K562 (cell line): ENCODE measurements at regions not wholly inside any gene's neighbourhood (a gene's known extent, or its start where the extent isn't known, plus 50 kb on each side); places are given as distances from the start of the nearest gene placed in this dataset.
A peak's percentile ranks its signal among the peaks of the same experiment; 100 is the strongest.

ENCODE experiments used
- ATAC-seq: fragments of 200-7000 bp; cut with Tn5 transposase; 3 replicates; pipeline ENCODE4 v1.9.1; 2020; ENCODE audit warnings: moderate library complexity
- BruUV-seq: library from RNA; stranded (reverse); fragments of 400-500 nt; replicated peaks from 2 replicates; lab custom pipeline; 2021; lab: Mats Ljungman, UMichigan
- CTCF ChIA-PET: fragments of 300-600 bp; formaldehyde crosslinking; extraction: SDS; loops from one replicate; lab custom pipeline; 2021; ENCODE audit warnings: low intra/inter-chr PET ratio; lab: Yijun Ruan, JAX
- POLR2A ChIA-PET: fragments of 300-600, 350-650 bp; sonication (Branson Sonifier 250); formaldehyde crosslinking; extraction: SDS; loops from one replicate; lab custom pipeline; 2021; ENCODE audit warnings: antibody characterized with exemption, inconsistent platforms; lab: Yijun Ruan, JAX
- DNase-seq, 4 experiments: peaks; one replicate each; pipeline versions ENCODE4 v3.0.0 to v3.0.0-alpha.2; 2011 to 2018; ENCODE audit warnings: low spot score in 3 of 4, mixed read lengths in 3 of 4; ENCODE audit errors: extremely low read depth in 1 of 4
- FAIRE-seq: peaks from 2 replicates; lab custom pipeline; 2011; peaks lifted over from hg19 to GRCh38; lab: Jason Lieb, UNC
- H2AFZ ChIP-seq: 2 replicates; pipeline ENCODE4 v1.6.0; 2011; ENCODE audit warnings: low read depth, low read length, control low read depth, inconsistent platforms
- H3K27ac ChIP-seq: fragments of 200-600 bp; 3 replicates; pipeline ENCODE4 v1.8.0; 2011; ENCODE audit warnings: low read depth, mild to moderate bottlenecking, control low read depth, inconsistent platforms, low read length, moderate library complexity, mixed read lengths; ENCODE audit errors: extremely low read depth
- H3K27me3 ChIP-seq, 2 experiments: fragments of 300-600 bp in 1 of 2; 2 replicates in 1 of 2; 3 replicates in 1 of 2; pipeline versions ENCODE4 v1.6.0 to v1.8.0; 2011; ENCODE audit warnings: inconsistent platforms in 2 of 2, low read length in 2 of 2, mild to moderate bottlenecking in 1 of 2, mixed read lengths in 1 of 2, moderate library complexity in 1 of 2; ENCODE audit not compliant: control insufficient read depth in 2 of 2, insufficient read depth in 2 of 2
- H3K36me3 ChIP-seq: fragments of 300-600 bp; 3 replicates; pipeline ENCODE4 v1.8.0; 2011; ENCODE audit warnings: mild to moderate bottlenecking, low read length, inconsistent platforms; ENCODE audit not compliant: control insufficient read depth, insufficient read depth
- H3K4me1 ChIP-seq, 2 experiments: fragments of 200-600 bp in 1 of 2; replicated peaks in 1 of 2; 2 replicates in 1 of 2; 3 replicates in 1 of 2; pipeline versions ENCODE4 v1.5.1 to v1.8.0; 2011; ENCODE audit warnings: inconsistent platforms in 2 of 2, low read length in 2 of 2, mild to moderate bottlenecking in 1 of 2, mixed read lengths in 1 of 2, moderate library complexity in 1 of 2; ENCODE audit not compliant: control insufficient read depth in 2 of 2, insufficient read depth in 2 of 2
- H3K4me2 ChIP-seq: 2 replicates; pipeline ENCODE4 v1.6.1; 2011; ENCODE audit warnings: low read length, control low read depth, inconsistent platforms, mixed read lengths; ENCODE audit not compliant: insufficient read depth
- H3K4me3 ChIP-seq: fragments of 200-600 bp; sonication (generic), shearing (Covaris generic); 2 replicates; pipeline ENCODE4 v1.5.1; 2016; ENCODE audit warnings: control low read depth, inconsistent platforms
- H3K79me2 ChIP-seq: fragments of 200-600 bp; 3 replicates; pipeline ENCODE4 v1.8.0; 2011; ENCODE audit warnings: low read length, inconsistent platforms; ENCODE audit not compliant: control insufficient read depth, insufficient read depth
- H3K9ac ChIP-seq, 2 experiments: 2 replicates each; pipeline versions ENCODE4 v1.6.0 to v1.6.1; 2011; ENCODE audit warnings: low read depth in 2 of 2, low read length in 2 of 2, control low read depth in 1 of 2, inconsistent platforms in 1 of 2, mild to moderate bottlenecking in 1 of 2, mixed read lengths in 1 of 2; ENCODE audit not compliant: insufficient read depth in 1 of 2
- H3K9me1 ChIP-seq: one replicate; pipeline ENCODE4 v1.6.0; 2011; ENCODE audit warnings: inconsistent platforms, mild to moderate bottlenecking, low read length, moderate library complexity; ENCODE audit not compliant: control insufficient read depth, insufficient read depth
- H3K9me3 ChIP-seq: replicated peaks from 2 replicates; pipeline ENCODE4 v1.5.1; 2011; ENCODE audit warnings: low read depth, low read length, inconsistent platforms; ENCODE audit not compliant: control insufficient read depth, insufficient read depth
- H4K20me1 ChIP-seq: replicated peaks from 2 replicates; pipeline ENCODE4 v1.6.1; 2011; ENCODE audit warnings: low read length, inconsistent platforms, mixed read lengths; ENCODE audit not compliant: control insufficient read depth, insufficient read depth
- CXXC5 ChIP-seq: fragments of 250-450 bp; sonication (Bioruptor Pico); IDR thresholded peaks from 2 replicates; pipeline ENCODE4 v1.8.0; 2022; ENCODE audit warnings: inconsistent platforms, mild to moderate bottlenecking, moderate library complexity
- ELF4 ChIP-seq: fragments of 450-650 bp; formaldehyde crosslinking; IDR thresholded peaks from 2 replicates; pipeline ENCODE4 v1.4.0; 2022; ENCODE audit warnings: missing genetic modification characterization
- ERF ChIP-seq: fragments of 450-650 bp; formaldehyde crosslinking; IDR thresholded peaks from 2 replicates; pipeline ENCODE4 v1.4.0; 2020; ENCODE audit warnings: mild to moderate bottlenecking, mixed read lengths
- FOSL1 ChIP-seq: fragments of 200-800 bp; sonication (Bioruptor generic); conservative IDR thresholded peaks from 2 replicates; pipeline ENCODE4 v1.6.1; 2016; ENCODE audit warnings: missing genetic modification characterization, missing compliant biosample characterization
- NFYB ChIP-seq: IDR thresholded peaks from 2 replicates; pipeline ENCODE4 v1.6.1; 2011; ENCODE audit warnings: mild to moderate bottlenecking, moderate library complexity; ENCODE audit not compliant: insufficient read length; ENCODE audit errors: extremely low read depth
- ZBTB11 ChIP-seq, 3 experiments: fragments of 200-800 bp in 1 of 3; fragments of 250-450 bp in 1 of 3; fragments of 450-650 bp in 1 of 3; sonication (Bioruptor Pico) in 1 of 3; sonication (Bioruptor generic) in 1 of 3; formaldehyde crosslinking in 1 of 3; IDR thresholded peaks; 2 replicates each; pipeline versions ENCODE4 v1.6.1 to v1.8.0; 2016 to 2022; ENCODE audit warnings: mild to moderate bottlenecking in 2 of 3, missing genetic modification characterization in 2 of 3, missing compliant biosample characterization in 1 of 3, moderate library complexity in 1 of 3
- WGBS: fragments of 100-300 bp; shearing (Covaris generic); methylation state at CpG from one replicate; pipeline ENCODE4 v1.1.6; 2016; ENCODE audit warnings: low coverage, mixed read lengths; ENCODE audit not compliant: insufficient coverage; ENCODE audit errors: missing lambda C conversion rate; 5-methylcytosine and 5-hydroxymethylcytosine counted together
- in situ Hi-C: fragments of 300-500 bp; cut with MboI; formaldehyde crosslinking; loops from 4 replicates; pipeline ENCODE4 v1.15.0; 2018; ENCODE audit warnings: inconsistent platforms, mixed read lengths
- intact Hi-C: fragments of 100-400 bp; cut with micrococcal nuclease; formaldehyde crosslinking; loops from 2 replicates; pipeline ENCODE4 v1.14.2; 2022
- TF ChIP-seq, protein P1 (sequence below): fragments of 450-650 bp; IDR thresholded peaks from 2 replicates; pipeline ENCODE4 v1.7.0; 2016; ENCODE audit warnings: borderline replicate concordance

- ChIA-PET CTCF (no interaction called here), POLR2A (no interaction called here)
- H3K36me3 ChIP-seq = no peaks in the 10 kb centered on the region
- DNase-seq (no peak), FAIRE-seq (no peak), ATAC-seq (no peak)
- H3K4me3 ChIP-seq = no peak overlapping the region
- TF ChIP-seq CXXC5 (no peak), FOSL1 (tag) (peak; percentile 56; the same call in 1 of the 2 replicates)
- TF ChIP-seq, protein P1, sequence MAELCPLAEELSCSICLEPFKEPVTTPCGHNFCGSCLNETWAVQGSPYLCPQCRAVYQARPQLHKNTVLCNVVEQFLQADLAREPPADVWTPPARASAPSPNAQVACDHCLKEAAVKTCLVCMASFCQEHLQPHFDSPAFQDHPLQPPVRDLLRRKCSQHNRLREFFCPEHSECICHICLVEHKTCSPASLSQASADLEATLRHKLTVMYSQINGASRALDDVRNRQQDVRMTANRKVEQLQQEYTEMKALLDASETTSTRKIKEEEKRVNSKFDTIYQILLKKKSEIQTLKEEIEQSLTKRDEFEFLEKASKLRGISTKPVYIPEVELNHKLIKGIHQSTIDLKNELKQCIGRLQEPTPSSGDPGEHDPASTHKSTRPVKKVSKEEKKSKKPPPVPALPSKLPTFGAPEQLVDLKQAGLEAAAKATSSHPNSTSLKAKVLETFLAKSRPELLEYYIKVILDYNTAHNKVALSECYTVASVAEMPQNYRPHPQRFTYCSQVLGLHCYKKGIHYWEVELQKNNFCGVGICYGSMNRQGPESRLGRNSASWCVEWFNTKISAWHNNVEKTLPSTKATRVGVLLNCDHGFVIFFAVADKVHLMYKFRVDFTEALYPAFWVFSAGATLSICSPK = no peak
- H3K79me2 ChIP-seq = no peaks in the 10 kb centered on the region
- BruUV-seq = no TSS peak
- no peaks in the 10 kb centered on the region for H4K20me1 ChIP-seq
- in situ Hi-C loops = no loop called here
- H3K9ac ChIP-seq = no peak overlapping the region
- no peaks in the 10 kb centered on the region for H3K4me1 ChIP-seq
- no peaks in the 10 kb centered on the region for H3K27me3 ChIP-seq
- no peaks in the 10 kb centered on the region for H3K9me3 ChIP-seq
- WGBS = 7% methylated on average over 1 of the region's 1 CpG
- intact Hi-C loops = no loop called here
- no peak overlapping the region for H2AFZ ChIP-seq
- no peak overlapping the region for H3K27ac ChIP-seq
- H3K4me2 ChIP-seq = no peak overlapping the region
- H3K9me1 ChIP-seq = no peaks in the 10 kb centered on the region
Observed at GRCh38 chr4:158094413-158095134, 78.3 kb downstream of the GASK1B start.

- H3K36me3 ChIP-seq = no peaks in the 10 kb centered on the region
- H3K4me3 ChIP-seq = no peak overlapping the region
- FAIRE-seq (no peak), DNase-seq (no peak), ATAC-seq (no peak)
- no peaks in the 10 kb centered on the region for H4K20me1 ChIP-seq
- H3K79me2 ChIP-seq = no peaks in the 10 kb centered on the region
- H3K4me1 ChIP-seq = no peaks in the 10 kb centered on the region
- no peak overlapping the region for H3K4me2 ChIP-seq
- no peak overlapping the region for H3K9ac ChIP-seq
- no peaks in the 10 kb centered on the region for H3K9me3 ChIP-seq
- H3K27me3 ChIP-seq = no peaks in the 10 kb centered on the region
- POLR2A ChIA-PET = no interaction called here
- CTCF ChIA-PET = no interaction called here
- no peak overlapping the region for H3K27ac ChIP-seq
- intact Hi-C loops = no loop called here
- in situ Hi-C loops = no loop called here
- no peak overlapping the region for H2AFZ ChIP-seq
- BruUV-seq = no TSS peak
- H3K9me1 ChIP-seq = no peaks in the 10 kb centered on the region
- TF ChIP-seq ELF4 (CRISPR knock-in tag) (no peak), NFYB (no peak), ZBTB11 (CRISPR knock-in tag; IDR thresholded peaks at IDR 0.05) (no peak), ERF (no peak)
Observed at GRCh38 chr4:158090323-158090722, 82.5 kb downstream of the GASK1B start.
